ENCODE measurements at regions not wholly inside any gene's neighbourhood (a gene's known extent, or its start where the extent isn't known, plus 50 kb on each side); places are given as distances from the start of the nearest gene placed in this dataset.

DNA sequence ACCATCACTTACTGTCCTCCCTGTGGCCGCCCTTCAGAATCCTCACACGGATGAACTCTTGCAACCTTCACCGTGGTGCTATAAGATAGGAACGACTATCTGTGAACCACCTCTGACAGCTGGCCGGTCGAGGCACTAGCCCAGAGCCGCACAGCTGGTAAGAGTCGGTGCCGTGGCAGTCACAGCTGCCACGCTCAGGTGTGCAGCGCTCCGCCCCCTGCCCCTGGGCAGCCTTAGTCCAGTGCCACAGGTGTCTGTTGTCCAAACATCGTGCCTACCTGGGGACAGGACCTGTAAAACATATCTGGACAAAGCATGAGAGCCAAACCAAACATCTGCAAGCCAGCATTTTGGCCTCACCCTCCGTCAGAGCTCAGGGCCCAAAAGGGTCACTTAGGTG, 55.3 kb upstream of the SALL3 start:
- no peak overlapping the region for H3K4me3 ChIP-seq (ENCODE audit: low read depth, low read length)
- TF ChIP-seq, protein P1, sequence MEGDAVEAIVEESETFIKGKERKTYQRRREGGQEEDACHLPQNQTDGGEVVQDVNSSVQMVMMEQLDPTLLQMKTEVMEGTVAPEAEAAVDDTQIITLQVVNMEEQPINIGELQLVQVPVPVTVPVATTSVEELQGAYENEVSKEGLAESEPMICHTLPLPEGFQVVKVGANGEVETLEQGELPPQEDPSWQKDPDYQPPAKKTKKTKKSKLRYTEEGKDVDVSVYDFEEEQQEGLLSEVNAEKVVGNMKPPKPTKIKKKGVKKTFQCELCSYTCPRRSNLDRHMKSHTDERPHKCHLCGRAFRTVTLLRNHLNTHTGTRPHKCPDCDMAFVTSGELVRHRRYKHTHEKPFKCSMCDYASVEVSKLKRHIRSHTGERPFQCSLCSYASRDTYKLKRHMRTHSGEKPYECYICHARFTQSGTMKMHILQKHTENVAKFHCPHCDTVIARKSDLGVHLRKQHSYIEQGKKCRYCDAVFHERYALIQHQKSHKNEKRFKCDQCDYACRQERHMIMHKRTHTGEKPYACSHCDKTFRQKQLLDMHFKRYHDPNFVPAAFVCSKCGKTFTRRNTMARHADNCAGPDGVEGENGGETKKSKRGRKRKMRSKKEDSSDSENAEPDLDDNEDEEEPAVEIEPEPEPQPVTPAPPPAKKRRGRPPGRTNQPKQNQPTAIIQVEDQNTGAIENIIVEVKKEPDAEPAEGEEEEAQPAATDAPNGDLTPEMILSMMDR (IDR thresholded peaks at IDR 0.05; ENCODE audit: low read depth, low read length) = no peak

DNA sequence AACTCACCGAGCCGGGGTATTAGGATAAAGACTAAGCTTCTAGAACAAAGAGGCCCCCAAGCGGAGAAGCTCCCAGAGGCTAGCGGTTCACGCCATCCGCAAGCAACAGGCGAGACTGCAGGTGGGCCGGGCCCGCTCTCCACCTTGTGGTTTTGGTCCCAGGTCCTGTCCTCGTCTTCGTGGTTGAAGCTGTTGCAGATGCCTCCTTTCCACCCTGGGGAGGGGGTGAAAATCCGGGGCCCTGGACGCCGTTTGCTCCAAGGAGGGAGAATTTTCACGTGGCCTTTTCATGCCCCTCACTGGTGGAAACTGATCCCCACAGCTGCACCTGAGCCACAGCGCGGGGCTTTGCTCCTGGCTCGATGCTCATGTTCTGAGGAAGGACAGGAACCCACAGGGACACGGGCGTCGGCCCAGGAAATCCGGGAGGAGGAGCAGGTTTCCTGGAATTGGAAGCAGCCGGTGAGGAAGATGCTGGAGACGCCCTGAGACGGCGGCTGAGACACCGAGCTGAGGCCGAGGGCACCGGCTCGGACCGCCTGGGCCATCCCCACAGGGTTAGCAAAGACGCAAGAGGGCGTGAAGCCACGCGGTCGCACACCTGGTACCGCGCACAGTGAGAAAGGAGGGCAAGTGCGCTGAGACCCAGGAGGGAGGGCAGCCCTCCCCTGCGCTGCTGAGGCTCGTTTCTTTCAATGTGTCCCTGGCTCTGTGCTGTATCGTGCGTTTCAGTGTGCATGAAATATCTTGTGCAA, 54.7 kb upstream of the SALL3 start:
- H3K4me3 ChIP-seq (ENCODE audit: low read depth, low read length) = no peak overlapping the region
- TF ChIP-seq, protein P1 (IDR thresholded peaks at IDR 0.05; ENCODE audit: low read depth, low read length) = no peak

GRCh38 chr18:78925557-78926242, 53.9 kb upstream of the SALL3 start:
- no peak overlapping the region for H3K4me3 ChIP-seq (ENCODE audit: low read depth, low read length)
- TF ChIP-seq, protein P1 (IDR thresholded peaks at IDR 0.05; ENCODE audit: low read depth, low read length) = no peak

- TF ChIP-seq, protein P1 (IDR thresholded peaks at IDR 0.05; ENCODE audit: low read depth, low read length) = no peak
- no peak overlapping the region for H3K4me3 ChIP-seq (ENCODE audit: low read depth, low read length)
Measured at GRCh38 chr18:78926243-78926615, 53.4 kb upstream of the SALL3 start.

DNA sequence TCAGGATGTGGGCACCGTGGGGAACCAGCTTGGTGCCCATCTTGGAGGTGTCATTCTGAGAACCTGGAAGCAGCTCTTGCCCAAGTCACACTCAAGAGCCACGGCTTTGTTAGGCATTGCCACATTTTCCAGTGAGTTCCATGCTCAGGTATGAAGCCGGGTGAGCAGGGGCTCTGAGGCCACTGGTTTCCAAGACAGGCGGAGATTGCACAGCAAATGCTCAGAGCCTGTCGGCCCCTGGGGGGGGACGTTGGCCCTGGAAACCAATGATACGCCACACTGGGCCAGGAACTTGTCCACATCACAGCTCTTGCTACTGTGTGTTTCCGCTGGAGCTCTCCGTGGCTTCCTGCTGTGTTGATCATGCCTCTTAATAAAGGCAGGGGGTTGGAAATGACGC, 52.5 kb upstream of the SALL3 start:
- TF ChIP-seq, protein P1 (IDR thresholded peaks at IDR 0.05; ENCODE audit: low read depth, low read length) = no peak
- no peak overlapping the region for H3K4me3 ChIP-seq (ENCODE audit: low read depth, low read length)

- no peak overlapping the region for H3K4me3 ChIP-seq (ENCODE audit: low read depth, low read length)
- TF ChIP-seq, protein P1 (IDR thresholded peaks at IDR 0.05; ENCODE audit: low read depth, low read length) = no peak
Measured at GRCh38 chr18:78927616-78928015, 52.0 kb upstream of the SALL3 start.

DNA sequence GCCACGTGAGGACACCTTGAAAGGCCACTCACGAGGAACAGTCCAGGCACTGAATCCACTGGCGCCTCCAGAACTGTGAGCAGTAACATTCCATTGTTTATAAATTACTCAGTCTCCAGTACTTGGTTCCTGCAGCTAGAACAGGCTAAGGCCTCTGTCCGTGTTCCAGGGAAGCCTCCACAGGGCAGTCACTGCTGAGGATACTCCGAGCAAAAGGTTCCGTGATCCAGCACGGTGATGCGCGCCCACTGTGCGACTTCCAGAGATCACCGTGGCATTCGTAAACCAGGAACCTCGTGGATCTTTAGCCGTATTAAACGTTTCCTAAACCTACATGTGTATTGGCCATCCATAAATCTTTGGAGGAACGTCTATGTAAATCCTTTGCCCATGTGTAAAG, 51.5 kb upstream of the SALL3 start:
- H3K4me3 ChIP-seq (ENCODE audit: low read depth, low read length) = no peak overlapping the region
- TF ChIP-seq, protein P1 (IDR thresholded peaks at IDR 0.05; ENCODE audit: low read depth, low read length) = no peak
